GM23248 (cell line): ENCODE measurements at regions not wholly inside any gene's neighbourhood (a gene's known extent, or its start where the extent isn't known, plus 50 kb on each side); places are given as distances from the start of the nearest gene placed in this dataset.

Experiments
- DNase-seq: peaks from one replicate; pipeline ENCODE4 v3.0.0-alpha.2; 2015
- H2AFZ ChIP-seq: fragments of 200-600 bp; sonication (generic); 2 replicates; pipeline ENCODE4 v1.6.1; 2016; ENCODE audit warnings: antibody characterized with exemption
- H3F3A ChIP-seq: fragments of 200-600 bp; sonication (generic); 2 replicates; pipeline ENCODE4 v1.6.1; 2016; ENCODE audit warnings: mild to moderate bottlenecking, antibody characterized with exemption, mixed run types; ENCODE audit not compliant: insufficient read depth
- H3K27ac ChIP-seq: fragments of 200-600 bp; sonication (generic); 2 replicates; pipeline ENCODE4 v1.5.1; 2016; ENCODE audit warnings: mild to moderate bottlenecking
- H3K27me3 ChIP-seq: fragments of 200-600 bp; sonication (generic); replicated peaks from 2 replicates; pipeline ENCODE4 v1.6.1; 2016; ENCODE audit warnings: mild to moderate bottlenecking; ENCODE audit not compliant: insufficient read depth
- H3K36me3 ChIP-seq: fragments of 200-600 bp; sonication (generic); 2 replicates; pipeline ENCODE4 v1.6.1; 2016; ENCODE audit warnings: low read depth, mild to moderate bottlenecking
- H3K4me1 ChIP-seq: fragments of 200-600 bp; sonication (generic); 2 replicates; pipeline ENCODE4 v1.6.1; 2016; ENCODE audit warnings: mild to moderate bottlenecking; ENCODE audit not compliant: insufficient read depth
- H3K4me2 ChIP-seq: fragments of 200-600 bp; sonication (generic); one replicate; pipeline ENCODE4 v1.6.1; 2016; ENCODE audit warnings: mild to moderate bottlenecking; ENCODE audit not compliant: unreplicated experiment
- H3K4me3 ChIP-seq: fragments of 200-600 bp; sonication (generic); 2 replicates; pipeline ENCODE4 v1.5.1; 2016; ENCODE audit warnings: mild to moderate bottlenecking
- H3K79me2 ChIP-seq: fragments of 200-600 bp; sonication (generic); 2 replicates; pipeline ENCODE4 v1.6.1; 2016; ENCODE audit warnings: mild to moderate bottlenecking; ENCODE audit not compliant: insufficient read depth
- H3K9ac ChIP-seq: fragments of 200-600 bp; sonication (generic); 2 replicates; pipeline ENCODE4 v1.6.1; 2016; ENCODE audit warnings: mild to moderate bottlenecking
- H3K9me2 ChIP-seq: fragments of 200-600 bp; sonication (generic); 2 replicates; pipeline ENCODE4 v1.6.1; 2016; ENCODE audit warnings: mixed run types, mild to moderate bottlenecking, moderate library complexity; ENCODE audit not compliant: insufficient read depth
- H3K9me3 ChIP-seq: fragments of 200-600 bp; sonication (generic); one replicate; pipeline ENCODE4 v1.6.1; 2017; ENCODE audit warnings: low read depth
- H4K20me1 ChIP-seq: fragments of 200-600 bp; sonication (generic); 2 replicates; pipeline ENCODE4 v1.6.0; 2016; ENCODE audit not compliant: insufficient read depth
- EZH2 ChIP-seq: fragments of 200-600 bp; sonication (generic); IDR thresholded peaks from 2 replicates; pipeline ENCODE4 v1.6.1; 2018; ENCODE audit warnings: antibody characterized with exemption, mild to moderate bottlenecking; ENCODE audit not compliant: insufficient read depth, poor library complexity, severe bottlenecking
- EZH2phosphoT487 ChIP-seq: fragments of 200-600 bp; sonication (generic); IDR thresholded peaks from 2 replicates; pipeline ENCODE4 v1.6.1; 2018; ENCODE audit warnings: antibody characterized with exemption, moderate library complexity, mild to moderate bottlenecking, low read depth; ENCODE audit not compliant: insufficient read depth
- WGBS, 2 experiments: methylation state at CpG; one replicate each; pipeline ENCODE4 v1.1.6; 2015 to 2017; ENCODE audit warnings: low lambda C conversion rate in 2 of 2, low coverage in 1 of 2; ENCODE audit errors: missing lambda C conversion rate in 2 of 2; 5-methylcytosine and 5-hydroxymethylcytosine counted together
- in situ Hi-C: fragments of 300-500 bp; cut with MboI; formaldehyde crosslinking; loops from 2 replicates; pipeline ENCODE4 v1.15.0; 2020

GRCh38 chr7:24401628-24402593 is 117.9 kb downstream of the NPY start:
- peak overlapping the region; percentile 80 for H2AFZ ChIP-seq
- in situ Hi-C loops: loop anchor here (25.0 kb wide), 1 partner anchor 260 kb away; no protein-coding TSS in a partner anchor
- WGBS, 2 experiments: 30 to 32% methylated on average over 11 to 14 of the region's 15 CpGs
- H3K9me2 ChIP-seq: no peaks in the 10 kb centered on the region
- H3F3A ChIP-seq: no peaks in the 10 kb centered on the region
- peaks cover 7% of the 10 kb centered on the region; the same call in 1 of the 2 replicates for H3K27me3 ChIP-seq
- no peak for TF ChIP-seq EZH2phosphoT487
- no peak for TF ChIP-seq EZH2
- H3K4me3 ChIP-seq: peak overlapping the region; percentile 50; the same call in 1 of the 2 replicates
- H3K27ac ChIP-seq: no peak overlapping the region
- H3K79me2 ChIP-seq: no peaks in the 10 kb centered on the region
- H3K9ac ChIP-seq: no peak overlapping the region
- DNase-seq: peak; percentile 61
- H3K9me3 ChIP-seq: no peaks in the 10 kb centered on the region
- H3K4me2 ChIP-seq: peak overlapping the region; percentile 81
- no peaks in the 10 kb centered on the region for H3K4me1 ChIP-seq
- no peaks in the 10 kb centered on the region for H3K36me3 ChIP-seq
- H4K20me1 ChIP-seq: no peaks in the 10 kb centered on the region

DNA sequence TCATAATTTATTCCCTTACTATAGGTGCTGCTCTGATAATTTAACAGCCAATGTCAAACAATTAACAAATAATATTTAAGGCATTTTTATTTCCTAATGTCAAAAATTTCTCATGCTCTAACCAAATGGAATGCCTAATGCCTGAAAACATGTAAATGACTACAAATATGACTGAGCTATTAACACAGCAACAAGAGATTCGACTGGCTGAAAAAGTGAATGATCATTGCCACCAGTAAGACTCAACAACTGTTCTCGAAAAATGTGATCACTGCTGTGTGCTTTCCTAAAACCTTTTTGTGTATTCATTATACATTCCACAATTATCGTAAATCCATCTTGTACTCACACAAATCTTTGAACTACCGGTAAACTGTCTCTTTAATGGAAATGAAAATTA is 118.7 kb downstream of the NPY start:
- DNase-seq: no peak
- H3K27me3 ChIP-seq: peaks cover 15% of the 10 kb centered on the region; the same call in 1 of the 2 replicates
- H3K9me3 ChIP-seq: no peaks in the 10 kb centered on the region
- H3K4me3 ChIP-seq: no peak overlapping the region
- in situ Hi-C loops: loop anchor here (25.0 kb wide), 1 partner anchor 260 kb away; no protein-coding TSS in a partner anchor
- H3F3A ChIP-seq: no peaks in the 10 kb centered on the region
- TF ChIP-seq EZH2phosphoT487 (no peak), EZH2 (no peak)
- no peaks in the 10 kb centered on the region for H3K36me3 ChIP-seq
- no peak overlapping the region for H3K4me2 ChIP-seq
- no peaks in the 10 kb centered on the region for H4K20me1 ChIP-seq
- no peaks in the 10 kb centered on the region for H3K79me2 ChIP-seq
- peak overlapping the region; percentile 80; the same call in 1 of the 2 replicates for H2AFZ ChIP-seq
- 67 to 70% methylated on average over 4 of the region's 4 CpGs for WGBS, 2 experiments
- H3K4me1 ChIP-seq: no peaks in the 10 kb centered on the region
- H3K9ac ChIP-seq: no peak overlapping the region
- no peaks in the 10 kb centered on the region for H3K9me2 ChIP-seq
- H3K27ac ChIP-seq: no peak overlapping the region

GRCh38 chr7:24403557-24403956 is 119.6 kb downstream of the NPY start:
- WGBS, 2 experiments: 60 to 61% methylated on average over 2 of the region's 2 CpGs
- in situ Hi-C loops: loop anchor here (25.0 kb wide), 1 partner anchor 259 kb away; no protein-coding TSS in a partner anchor

DNA sequence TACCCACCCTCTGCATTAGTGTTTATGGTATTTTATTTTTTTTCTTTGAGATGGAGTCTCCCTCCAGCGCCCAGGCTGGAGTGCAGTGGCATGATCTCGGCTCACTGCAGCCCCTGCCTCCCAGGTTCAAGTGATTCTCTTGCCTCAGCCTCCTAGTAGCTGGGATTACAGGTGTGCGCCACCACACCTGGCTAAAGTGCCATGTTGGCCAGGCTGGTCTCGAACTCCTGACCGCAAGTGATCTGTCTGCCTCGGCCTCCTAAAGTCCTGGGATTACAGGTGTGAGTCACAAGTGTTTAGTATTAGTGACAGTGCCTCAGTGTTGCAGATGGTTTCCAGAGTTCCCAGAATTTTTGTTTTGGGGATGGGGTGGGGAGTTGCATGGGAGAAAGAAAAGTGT is 120.3 kb downstream of the NPY start:
- Histone ChIP-seq H3K36me3 (no peaks in the 10 kb centered on the region), H3K4me3 (no peak overlapping the region), H2AFZ (no peak overlapping the region), H3K27me3 (peaks cover 19% of the 10 kb centered on the region; the same call in 1 of the 2 replicates), H3K9ac (no peak overlapping the region), H3F3A (no peaks in the 10 kb centered on the region), H3K9me3 (no peaks in the 10 kb centered on the region), H3K9me2 (no peaks in the 10 kb centered on the region), H3K4me1 (no peaks in the 10 kb centered on the region), H3K79me2 (no peaks in the 10 kb centered on the region), H4K20me1 (no peaks in the 10 kb centered on the region), H3K27ac (no peak overlapping the region), H3K4me2 (no peak overlapping the region)
- in situ Hi-C loops: loop anchor here (25.0 kb wide), 1 partner anchor 258 kb away; no protein-coding TSS in a partner anchor
- DNase-seq: no peak
- WGBS, 2 experiments: 68 to 77% methylated on average over 6 of the region's 6 CpGs
- TF ChIP-seq EZH2phosphoT487: no peak
- no peak for TF ChIP-seq EZH2

More at GRCh38 chr7:24403557-24403956, 119.6 kb downstream of the NPY start:
- Histone ChIP-seq H3F3A (no peaks in the 10 kb centered on the region), H3K9ac (no peak overlapping the region), H3K4me3 (no peak overlapping the region), H3K4me2 (no peak overlapping the region), H3K9me3 (no peaks in the 10 kb centered on the region), H3K9me2 (no peaks in the 10 kb centered on the region), H3K4me1 (no peaks in the 10 kb centered on the region), H3K27ac (no peak overlapping the region), H3K36me3 (no peaks in the 10 kb centered on the region), H3K79me2 (no peaks in the 10 kb centered on the region), H2AFZ (no peak overlapping the region), H3K27me3 (peaks cover 19% of the 10 kb centered on the region; the same call in 1 of the 2 replicates), H4K20me1 (no peaks in the 10 kb centered on the region)
- no peak for DNase-seq
- TF ChIP-seq EZH2: no peak
- TF ChIP-seq EZH2phosphoT487: no peak
